LNCaP clone FGC (cell line): ENCODE measurements at regions not wholly inside any gene's neighbourhood (a gene's known extent, or its start where the extent isn't known, plus 50 kb on each side); places are given as distances from the start of the nearest gene placed in this dataset.

ENCODE experiments used
- DNase-seq: peaks from one replicate; pipeline ENCODE4 v3.0.0-alpha.2; 2011; ENCODE audit warnings: low read depth
- H3K4me3 ChIP-seq: 2 replicates; pipeline ENCODE4 v1.5.1; 2011; ENCODE audit warnings: mild to moderate bottlenecking, low read depth, low read length, control low read depth
- CTCF ChIP-seq: IDR thresholded peaks from 2 replicates; pipeline ENCODE4 v1.5.1; 2012; ENCODE audit warnings: mild to moderate bottlenecking; ENCODE audit not compliant: control insufficient read depth, insufficient read depth; ENCODE audit errors: extremely low read depth

- no peak overlapping the region for H3K4me3 ChIP-seq
- no peak for TF ChIP-seq CTCF
- no peak for DNase-seq
These were observed 57.6 kb upstream of the EEF1E1 start for GRCh38 chr6:8159966-8160365.

GRCh38 chr6:8157839-8158238 is 55.5 kb upstream of the EEF1E1 start:
- DNase-seq: peak; percentile 25
- H3K4me3 ChIP-seq: no peak overlapping the region
- no peak for TF ChIP-seq CTCF

- DNase-seq: peak; percentile 58
- no peak for TF ChIP-seq CTCF
- H3K4me3 ChIP-seq: no peak overlapping the region
These were observed 53.1 kb upstream of the EEF1E1 start for GRCh38 chr6:8155259-8156012.
